GM12864 (cell line): ENCODE measurements at regions not wholly inside any gene's neighbourhood (a gene's known extent, or its start where the extent isn't known, plus 50 kb on each side); places are given as distances from the start of the nearest gene placed in this dataset.
A peak's percentile ranks its signal among the peaks of the same experiment; 100 is the strongest.

Experiments used
- DNase-seq: peaks from one replicate; pipeline ENCODE4 v3.0.0-alpha.2; 2011; ENCODE audit warnings: low read depth
- H3K4me3 ChIP-seq: 2 replicates; pipeline ENCODE4 v1.5.1; 2011; ENCODE audit warnings: mild to moderate bottlenecking, low read depth, low read length, control low read depth
- CTCF ChIP-seq: IDR thresholded peaks from 2 replicates; pipeline ENCODE4 v1.5.1; 2011; ENCODE audit warnings: low read depth, mild to moderate bottlenecking, moderate library complexity, low read length, control low read depth, inconsistent platforms; ENCODE audit errors: missing control alignments

DNA sequence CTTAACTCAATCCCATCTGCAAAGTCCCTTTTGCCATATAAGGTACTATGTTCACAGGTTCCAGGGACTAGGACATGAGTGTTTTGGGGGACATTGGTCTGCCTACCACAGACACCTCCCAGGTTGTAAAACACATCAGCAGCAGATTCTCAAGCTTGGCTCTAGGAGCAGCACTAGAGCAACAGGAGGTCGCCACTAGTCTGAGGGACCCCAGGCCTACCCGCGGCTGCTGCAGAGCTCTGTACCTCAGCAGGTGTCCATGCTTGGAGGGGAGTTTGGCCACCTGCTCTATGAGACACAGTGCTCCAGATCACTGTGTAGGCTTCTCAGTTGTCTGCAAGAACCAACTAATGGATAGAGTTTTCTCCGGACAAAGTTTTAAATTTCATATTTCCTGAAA is 262.2 kb upstream of the ARRDC3 start:
- H3K4me3 ChIP-seq = no peak overlapping the region
- no peak for DNase-seq
- TF ChIP-seq CTCF = no peak

- no peak for TF ChIP-seq CTCF
- no peak overlapping the region for H3K4me3 ChIP-seq
- no peak for DNase-seq
These were observed 260.7 kb upstream of the ARRDC3 start for GRCh38 chr5:91643797-91644196.

GRCh38 chr5:91642581-91642980 is 259.5 kb upstream of the ARRDC3 start:
- no peak overlapping the region for H3K4me3 ChIP-seq
- TF ChIP-seq CTCF = no peak
- no peak for DNase-seq

GRCh38 chr5:91641730-91642350 is 258.7 kb upstream of the ARRDC3 start:
- no peak overlapping the region for H3K4me3 ChIP-seq
- peak; percentile 25 for TF ChIP-seq CTCF
- DNase-seq = peak; percentile 5

DNA sequence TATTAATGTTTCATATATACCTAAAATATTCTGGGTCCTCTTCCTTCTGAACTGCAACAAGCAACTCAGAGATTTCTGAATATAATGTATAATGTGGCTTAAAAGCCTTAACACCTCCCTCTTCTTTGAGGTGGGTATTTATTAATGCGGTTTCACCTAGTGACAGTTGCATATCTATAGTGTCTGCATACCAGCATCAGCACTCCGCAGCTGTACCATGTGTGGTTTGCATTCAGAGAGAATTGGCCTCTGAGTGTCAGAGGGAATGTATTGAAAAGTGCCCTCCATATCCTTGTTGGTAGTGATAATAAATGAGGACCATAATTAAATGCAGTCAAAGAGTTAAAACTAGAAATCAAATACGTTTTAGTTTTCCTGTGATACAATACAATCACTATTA is 256.6 kb upstream of the ARRDC3 start:
- DNase-seq = no peak
- no peak overlapping the region for H3K4me3 ChIP-seq
- no peak for TF ChIP-seq CTCF

GRCh38 chr5:91638010-91638409 is 254.9 kb upstream of the ARRDC3 start:
- no peak for TF ChIP-seq CTCF
- no peak for DNase-seq
- H3K4me3 ChIP-seq = no peak overlapping the region

GRCh38 chr5:91635950-91636734 is 253.0 kb upstream of the ARRDC3 start:
- H3K4me3 ChIP-seq = no peak overlapping the region
- DNase-seq = no peak
- no peak for TF ChIP-seq CTCF
